ENCODE measurements at regions not wholly inside any gene's neighbourhood (a gene's known extent, or its start where the extent isn't known, plus 50 kb on each side); places are given as distances from the start of the nearest gene placed in this dataset.

DNA sequence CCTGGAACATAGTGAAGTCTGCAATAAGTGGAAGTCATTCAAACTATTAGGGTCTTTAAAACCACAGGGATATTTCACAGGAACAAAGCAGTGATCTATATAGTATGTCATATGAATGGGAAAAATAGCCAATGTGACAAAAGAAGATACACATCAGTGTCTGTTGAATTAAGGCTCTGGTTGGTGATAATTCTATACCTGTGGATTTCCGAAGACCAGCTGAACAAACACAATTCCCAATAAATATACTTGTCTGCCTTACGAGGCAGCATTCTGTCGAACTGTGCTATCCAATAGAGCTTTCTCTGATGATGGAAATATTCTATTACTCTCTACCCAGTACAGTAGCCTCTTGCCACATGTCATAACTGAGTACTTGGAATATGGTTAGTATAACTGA, 55.9 kb upstream of the CAV2 start:
- no peak for TF ChIP-seq CTCF (IDR thresholded peaks at IDR 0.05)
- TF ChIP-seq ZFX (IDR thresholded peaks at IDR 0.05; ENCODE audit: borderline replicate concordance): no peak
